Uterus (tissue), 3 donors: ENCODE measurements at regions not wholly inside any gene's neighbourhood (a gene's known extent, or its start where the extent isn't known, plus 50 kb on each side); places are given as distances from the start of the nearest gene placed in this dataset.
"Not testable (repeated sequence)": the region's sequence is repeated elsewhere in the genome, so short reads cannot be mapped to it uniquely, and the experiment has no call there.

ENCODE experiments used
- DNase-seq, 2 donors: peaks; one replicate each; pipeline ENCODE4 v3.0.0-alpha.2; 2019 to 2020
- H3K27ac ChIP-seq, 2 donors: fragments of 200-600 bp; sonication (generic); 1 replicate in 1 of 2; 2 replicates in 1 of 2; pipeline ENCODE4 v1.5.1; 2016 to 2018
- H3K27me3 ChIP-seq, 2 donors: fragments of 200-600 bp; sonication (generic); one replicate each; pipeline ENCODE4 v1.5.1; 2018 to 2019; ENCODE audit warnings: control low read depth in 1 of 2
- H3K36me3 ChIP-seq, 2 donors: fragments of 200-600 bp; sonication (generic); one replicate each; pipeline ENCODE4 v1.5.1; 2019; ENCODE audit warnings: control low read depth in 1 of 2
- H3K4me1 ChIP-seq, 2 donors: fragments of 200-600 bp; sonication (generic); one replicate each; pipeline ENCODE4 v1.5.1; 2018 to 2019; ENCODE audit warnings: control low read depth in 1 of 2
- H3K4me3 ChIP-seq, 2 donors: fragments of 200-600 bp; sonication (generic); 1 replicate in 1 of 2; 2 replicates in 1 of 2; pipeline ENCODE4 v1.5.1; 2018 to 2019; ENCODE audit warnings: mild to moderate bottlenecking in 1 of 2
- H3K9me3 ChIP-seq, 2 donors: fragments of 200-600 bp; sonication (generic); one replicate each; pipeline ENCODE4 v1.5.1; 2019; ENCODE audit warnings: control low read depth in 1 of 2
- CTCF ChIP-seq, 4 experiments: fragments of 200-600 bp in 2 of 4; fragments of 450-650 bp in 2 of 4; sonication (generic) in 2 of 4; IDR thresholded peaks; one replicate each; pipeline ENCODE4 v1.5.1; 2016 to 2019; ENCODE audit warnings: antibody characterized with exemption in 4 of 4, mild to moderate bottlenecking in 2 of 4, moderate library complexity in 1 of 4
- POLR2A ChIP-seq, 2 donors: fragments of 450-650 bp; IDR thresholded peaks; one replicate each; pipeline ENCODE4 v1.6.1; 2016; ENCODE audit warnings: antibody characterized with exemption in 2 of 2, mild to moderate bottlenecking in 1 of 2, moderate library complexity in 1 of 2
- intact Hi-C: fragments of 100-400 bp; cut with DNase I; formaldehyde crosslinking; loops from one replicate; pipeline ENCODE4 v1.15.1; 2023; ENCODE audit warnings: low total_unique reads
- donor health status: DM: yes; HTN: yes; CAD: no.

GRCh38 chrX:87402256-87402655, 115.3 kb upstream of the KLHL4 start:
- Histone ChIP-seq H3K36me3 (no peaks in the 10 kb centered on the region), H3K4me1 (no peaks in the 10 kb centered on the region), H3K9me3 (peaks cover 0 to 3% of the 10 kb centered on the region in 2 donors), H3K27ac (no peak overlapping the region), H3K4me3 (no peak overlapping the region), H3K27me3 (no peaks in the 10 kb centered on the region)
- intact Hi-C loops = no loop called here
- DNase-seq = no peak
- TF ChIP-seq POLR2A (IDR thresholded peaks at IDR 0.05) (no peak), CTCF (IDR thresholded peaks at IDR 0.05) (no peak)

GRCh38 chrX:87403551-87403950, 114.1 kb upstream of the KLHL4 start:
- no peak for TF ChIP-seq CTCF (IDR thresholded peaks at IDR 0.05)
- no peaks in the 10 kb centered on the region for H3K36me3 ChIP-seq
- H3K27me3 ChIP-seq = no peaks in the 10 kb centered on the region
- H3K27ac ChIP-seq = no peak overlapping the region
- H3K9me3 ChIP-seq = peaks cover 0 to 3% of the 10 kb centered on the region in 2 donors
- no peaks in the 10 kb centered on the region for H3K4me1 ChIP-seq
- intact Hi-C loops = no loop called here
- DNase-seq = no peak
- no peak overlapping the region for H3K4me3 ChIP-seq

- no peak for TF ChIP-seq CTCF (IDR thresholded peaks at IDR 0.05)
- Histone ChIP-seq H3K27me3 (no peaks in the 10 kb centered on the region), H3K4me1 (no peaks in the 10 kb centered on the region), H3K36me3 (no peaks in the 10 kb centered on the region), H3K27ac (peak overlapping the region; percentile 53 to 62), H3K9me3 (no peaks in the 10 kb centered on the region), H3K4me3 (no peak overlapping the region)
- peak; percentile 73 to 75 for DNase-seq
- intact Hi-C loops = no loop called here
Measured at GRCh38 chrX:87409113-87409841, 108.3 kb upstream of the KLHL4 start.

- no peak overlapping the region for H3K4me3 ChIP-seq
- H3K4me1 ChIP-seq = no peaks in the 10 kb centered on the region
- no peaks in the 10 kb centered on the region for H3K27me3 ChIP-seq
- no peak overlapping the region for H3K27ac ChIP-seq
- H3K9me3 ChIP-seq = no peaks in the 10 kb centered on the region
- DNase-seq = no peak
- H3K36me3 ChIP-seq = no peaks in the 10 kb centered on the region
- no peak for TF ChIP-seq CTCF (IDR thresholded peaks at IDR 0.05)
- TF ChIP-seq POLR2A (IDR thresholded peaks at IDR 0.05) = no peak
- intact Hi-C loops = no loop called here
Measured at GRCh38 chrX:87425618-87426017, 92.0 kb upstream of the KLHL4 start.

- intact Hi-C loops = no loop called here
- Histone ChIP-seq H3K4me1 (no peaks in the 10 kb centered on the region), H3K27me3 (no peaks in the 10 kb centered on the region), H3K9me3 (no peaks in the 10 kb centered on the region), H3K36me3 (no peaks in the 10 kb centered on the region), H3K27ac (no peak overlapping the region), H3K4me3 (no peak overlapping the region)
- TF ChIP-seq CTCF (IDR thresholded peaks at IDR 0.05) (no peak), POLR2A (IDR thresholded peaks at IDR 0.05) (no peak)
- no peak for DNase-seq
Measured at GRCh38 chrX:87434618-87435017, 83.0 kb upstream of the KLHL4 start.

- H3K4me1 ChIP-seq, H3K36me3 ChIP-seq, H3K27ac ChIP-seq, intact Hi-C loops, H3K9me3 ChIP-seq, H3K4me3 ChIP-seq, DNase-seq, H3K27me3 ChIP-seq: not testable (repeated sequence)
Measured at GRCh38 chrX:87448613-87449012, 69.0 kb upstream of the KLHL4 start.

- H3K4me3 ChIP-seq, H3K9me3 ChIP-seq, H3K4me1 ChIP-seq, intact Hi-C loops, DNase-seq, H3K36me3 ChIP-seq, H3K27me3 ChIP-seq, H3K27ac ChIP-seq: not testable (repeated sequence)
Measured at GRCh38 chrX:87465757-87466156, 51.8 kb upstream of the KLHL4 start.
